IPS-18a (cell line): ENCODE measurements at regions not wholly inside any gene's neighbourhood (a gene's known extent, or its start where the extent isn't known, plus 50 kb on each side); places are given as distances from the start of the nearest gene placed in this dataset.
"Not testable (repeated sequence)": the region's sequence is repeated elsewhere in the genome, so short reads cannot be mapped to it uniquely, and the experiment has no call there.

Experiments
- H3K27ac ChIP-seq: one replicate; pipeline ENCODE4 v1.5.1; 2013; ENCODE audit warnings: low read length
- H3K27me3 ChIP-seq: one replicate; pipeline ENCODE4 v1.6.1; 2013; ENCODE audit warnings: mild to moderate bottlenecking, low read length; ENCODE audit not compliant: control insufficient read depth, insufficient read depth
- H3K36me3 ChIP-seq: one replicate; pipeline ENCODE4 v1.6.1; 2013; ENCODE audit warnings: low read depth, low read length; ENCODE audit not compliant: control insufficient read depth
- H3K4me1 ChIP-seq: one replicate; pipeline ENCODE4 v1.6.1; 2013; ENCODE audit warnings: low read depth, low read length; ENCODE audit not compliant: control insufficient read depth
- H3K4me3 ChIP-seq: one replicate; pipeline ENCODE4 v1.5.1; 2013; ENCODE audit warnings: low read length
- H3K9ac ChIP-seq: one replicate; pipeline ENCODE4 v1.6.1; 2013; ENCODE audit warnings: mild to moderate bottlenecking, low read length, moderate library complexity
- H3K9me3 ChIP-seq: one replicate; pipeline ENCODE4 v1.6.1; 2013; ENCODE audit warnings: low read depth, low read length; ENCODE audit not compliant: control insufficient read depth

DNA sequence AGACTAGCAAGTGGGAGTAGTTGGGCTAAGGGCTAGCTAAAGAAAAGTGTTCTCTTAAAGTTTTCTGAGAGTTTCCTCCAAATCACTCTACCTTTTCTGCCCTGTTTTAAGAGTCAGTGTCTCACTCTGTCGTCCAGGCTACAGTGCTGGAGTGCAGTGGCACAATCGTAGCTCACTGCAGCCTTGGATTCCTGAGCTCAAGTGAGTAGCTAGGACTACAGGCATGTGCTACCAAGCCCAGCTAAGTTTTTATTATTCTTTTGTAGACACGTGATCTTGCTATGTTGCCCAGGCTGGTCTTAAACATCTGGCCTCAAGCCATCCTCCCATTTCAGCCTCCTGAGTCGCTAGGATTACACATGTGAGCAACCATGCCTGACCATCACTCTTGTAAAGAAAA is 378.9 kb downstream of the CAAP1 start:
- Histone ChIP-seq H3K27ac (no peak overlapping the region), H3K27me3 (no peaks in the 10 kb centered on the region), H3K9me3 (no peaks in the 10 kb centered on the region), H3K9ac (no peak overlapping the region), H3K4me1 (no peaks in the 10 kb centered on the region), H3K36me3 (no peaks in the 10 kb centered on the region), H3K4me3 (no peak overlapping the region)

- Histone ChIP-seq H3K4me3 (no peak overlapping the region), H3K4me1 (no peaks in the 10 kb centered on the region), H3K9me3 (no peaks in the 10 kb centered on the region), H3K27ac (no peak overlapping the region), H3K36me3 (no peaks in the 10 kb centered on the region), H3K9ac (no peak overlapping the region), H3K27me3 (no peaks in the 10 kb centered on the region)
These were observed 382.5 kb downstream of the CAAP1 start for GRCh38 chr9:26510137-26510536.

DNA sequence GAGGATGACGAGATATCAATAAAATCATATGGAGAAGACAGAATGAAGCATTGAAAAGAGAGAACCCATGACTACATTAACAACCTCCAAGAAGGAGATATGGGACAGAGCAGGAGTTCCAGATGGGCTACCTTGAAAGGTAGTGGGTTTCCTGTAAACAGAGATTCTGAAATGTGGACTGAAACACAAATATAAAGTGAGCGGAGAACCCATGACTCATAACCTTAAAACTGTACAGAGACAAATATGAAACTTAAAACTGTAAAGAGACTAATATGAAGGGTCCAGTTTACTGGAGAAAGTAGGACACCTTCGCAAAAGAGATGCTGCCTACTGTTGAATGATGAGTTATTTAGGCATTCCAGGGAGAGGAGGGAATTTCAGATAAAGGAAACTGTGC is 383.7 kb downstream of the CAAP1 start:
- Histone ChIP-seq H3K4me1 (no peaks in the 10 kb centered on the region), H3K9me3 (no peaks in the 10 kb centered on the region), H3K4me3 (no peak overlapping the region), H3K9ac (no peak overlapping the region), H3K27ac (no peak overlapping the region), H3K36me3 (no peaks in the 10 kb centered on the region), H3K27me3 (no peaks in the 10 kb centered on the region)

DNA sequence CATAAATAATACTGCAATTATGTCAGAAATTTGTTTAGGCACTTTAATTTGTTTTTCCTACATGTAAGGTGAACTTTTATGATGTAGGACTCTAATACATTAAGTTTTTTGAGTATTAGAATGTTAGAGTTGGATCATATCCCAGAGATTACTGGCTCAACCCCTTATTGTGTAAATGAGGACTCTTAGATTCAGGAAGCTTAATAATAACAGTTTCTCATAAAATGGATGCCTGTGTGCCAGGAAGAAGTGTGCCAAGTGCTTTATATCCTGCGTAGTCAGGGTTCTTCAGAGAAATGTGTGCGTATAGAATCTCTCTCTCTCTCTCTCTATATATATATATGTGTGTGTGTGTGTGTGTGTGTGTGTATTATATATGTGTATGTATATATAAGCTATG is 388.5 kb downstream of the CAAP1 start:
- Histone ChIP-seq H3K9me3 (no peaks in the 10 kb centered on the region), H3K36me3 (no peaks in the 10 kb centered on the region), H3K27ac (no peak overlapping the region), H3K27me3 (no peaks in the 10 kb centered on the region), H3K4me1 (no peaks in the 10 kb centered on the region), H3K4me3 (no peak overlapping the region), H3K9ac (no peak overlapping the region)

- no peaks in the 10 kb centered on the region for H3K27me3 ChIP-seq
- H3K27ac ChIP-seq: no peak overlapping the region
- H3K4me3 ChIP-seq: no peak overlapping the region
- no peak overlapping the region for H3K9ac ChIP-seq
- H3K36me3 ChIP-seq: no peaks in the 10 kb centered on the region
- H3K4me1 ChIP-seq: no peaks in the 10 kb centered on the region
- no peaks in the 10 kb centered on the region for H3K9me3 ChIP-seq
These were observed 390.3 kb downstream of the CAAP1 start for GRCh38 chr9:26502311-26502710.

DNA sequence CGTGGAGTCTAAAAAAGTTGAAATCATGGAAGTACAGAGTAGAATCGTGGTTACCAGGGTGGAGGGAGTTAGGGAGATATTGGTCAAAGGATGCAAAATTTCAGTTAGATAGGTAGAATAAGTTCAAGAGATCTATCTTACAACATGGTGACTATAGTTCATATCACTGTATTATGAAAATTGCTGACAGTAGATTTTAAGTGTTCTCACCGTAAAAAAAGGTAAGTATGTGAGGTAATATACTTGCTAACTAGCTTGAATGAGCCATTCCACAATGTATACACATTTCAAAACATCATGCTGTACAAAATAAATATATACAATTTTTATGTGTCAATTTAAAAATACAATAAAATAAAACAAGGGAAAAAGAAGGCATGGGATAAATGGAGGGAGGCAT is 392.1 kb downstream of the CAAP1 start:
- Histone ChIP-seq H3K27ac (no peak overlapping the region), H3K4me3 (no peak overlapping the region), H3K9ac (no peak overlapping the region), H3K36me3 (no peaks in the 10 kb centered on the region), H3K27me3 (no peaks in the 10 kb centered on the region), H3K4me1 (no peaks in the 10 kb centered on the region), H3K9me3 (no peaks in the 10 kb centered on the region)

DNA sequence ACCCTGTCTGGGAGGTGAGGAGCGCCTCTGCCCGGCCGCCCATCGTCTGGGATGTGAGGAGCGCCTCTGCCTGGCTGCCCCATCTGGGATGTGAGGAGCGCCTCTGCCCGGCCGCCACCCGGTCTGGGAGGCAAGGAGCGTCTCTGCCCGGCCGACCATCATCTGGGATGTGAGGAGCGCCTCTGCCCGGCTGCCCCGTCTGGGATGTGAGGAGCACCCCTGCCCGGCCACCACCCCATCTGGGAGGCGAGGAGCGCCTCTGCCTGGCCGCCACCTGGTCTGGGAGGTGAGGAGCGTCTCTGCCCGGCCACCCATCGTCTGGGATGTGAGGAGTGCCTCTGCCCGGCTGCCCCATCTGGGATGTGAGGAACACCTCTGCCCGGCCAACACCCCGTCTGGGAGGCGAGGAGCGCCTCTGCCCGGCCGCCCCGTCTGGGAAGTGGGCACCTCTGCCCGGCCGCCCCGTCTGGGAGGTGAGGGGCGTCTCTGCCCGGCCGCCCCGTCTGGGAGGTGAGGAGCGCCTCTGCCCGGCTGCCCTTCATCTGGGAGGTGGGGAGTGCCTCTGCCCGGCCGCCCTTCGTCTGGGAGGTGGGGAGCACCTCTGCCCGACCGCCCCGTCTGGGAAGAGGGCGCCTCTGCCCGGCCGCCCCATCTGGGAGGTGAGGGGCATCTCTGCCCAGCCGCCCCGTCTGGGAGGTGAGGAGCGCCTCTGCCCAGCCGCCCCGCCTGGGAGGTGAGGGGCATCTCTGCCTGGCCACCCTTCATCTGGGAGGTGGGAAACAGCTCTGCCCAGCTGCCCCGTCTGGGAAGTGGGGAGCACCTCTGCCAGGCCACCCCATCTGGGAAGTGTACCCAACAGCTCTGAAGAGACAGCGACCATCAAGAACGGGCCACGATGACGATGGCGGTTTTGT is 399.7 kb downstream of the CAAP1 start:
- H3K27ac ChIP-seq, H3K4me3 ChIP-seq, H3K27me3 ChIP-seq, H3K4me1 ChIP-seq, H3K36me3 ChIP-seq, H3K9ac ChIP-seq, H3K9me3 ChIP-seq: not testable (repeated sequence)

- H3K4me3 ChIP-seq, H3K27me3 ChIP-seq, H3K27ac ChIP-seq, H3K9me3 ChIP-seq, H3K4me1 ChIP-seq, H3K36me3 ChIP-seq, H3K9ac ChIP-seq: not testable (repeated sequence)
These were observed 400.5 kb downstream of the CAAP1 start for GRCh38 chr9:26491922-26492607.

- Histone ChIP-seq H3K27me3 (no peaks in the 10 kb centered on the region), H3K27ac (no peak overlapping the region), H3K4me3 (no peak overlapping the region), H3K4me1 (no peaks in the 10 kb centered on the region), H3K9ac (no peak overlapping the region), H3K9me3 (no peaks in the 10 kb centered on the region), H3K36me3 (no peaks in the 10 kb centered on the region)
These were observed 408.6 kb downstream of the CAAP1 start for GRCh38 chr9:26483991-26484390.

- Histone ChIP-seq H3K9ac (no peak overlapping the region), H3K9me3 (no peaks in the 10 kb centered on the region), H3K36me3 (no peaks in the 10 kb centered on the region), H3K27me3 (no peaks in the 10 kb centered on the region), H3K4me3 (no peak overlapping the region), H3K4me1 (no peaks in the 10 kb centered on the region), H3K27ac (no peak overlapping the region)
These were observed 414.6 kb downstream of the CAAP1 start for GRCh38 chr9:26477963-26478362.

DNA sequence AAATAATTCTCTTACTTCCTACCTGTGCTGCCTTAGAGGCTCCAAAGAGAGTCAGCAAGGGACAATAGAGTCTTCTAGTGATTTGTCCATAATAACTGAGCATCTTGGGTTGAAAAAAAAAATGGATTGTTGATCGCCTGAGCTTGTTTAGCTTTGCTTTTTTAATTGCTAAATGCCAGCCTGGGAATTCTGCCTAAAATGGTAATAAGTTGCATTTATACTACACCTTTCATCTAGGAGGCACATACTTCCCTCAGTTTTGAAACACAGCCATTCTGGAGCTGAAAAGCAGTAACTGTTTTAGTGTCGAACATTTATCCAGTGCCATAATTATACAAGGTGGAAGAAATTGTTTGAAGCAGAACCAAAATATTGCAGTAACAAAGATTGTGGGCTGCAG is 421.3 kb downstream of the CAAP1 start:
- Histone ChIP-seq H3K27me3 (no peaks in the 10 kb centered on the region), H3K36me3 (no peaks in the 10 kb centered on the region), H3K9ac (no peak overlapping the region), H3K4me1 (no peaks in the 10 kb centered on the region), H3K27ac (no peak overlapping the region), H3K4me3 (no peak overlapping the region), H3K9me3 (no peaks in the 10 kb centered on the region)

DNA sequence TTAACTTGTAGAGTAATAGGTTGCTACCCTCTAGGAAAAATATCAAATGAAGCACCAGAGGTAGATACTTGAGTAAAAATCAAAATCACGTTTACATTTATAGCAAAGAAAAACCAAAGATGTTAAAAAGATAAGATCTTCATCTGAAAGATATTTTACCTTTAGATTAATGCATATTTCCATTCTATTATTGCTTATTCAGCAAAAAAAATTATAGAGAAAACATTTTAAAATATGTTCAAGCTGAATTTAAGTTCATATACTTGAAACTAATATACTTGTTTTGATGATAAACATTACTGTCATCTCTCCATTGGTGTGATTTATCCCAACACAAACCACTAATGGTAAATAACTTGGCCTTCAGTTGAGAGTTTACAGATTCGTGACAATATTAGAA is 422.3 kb downstream of the CAAP1 start:
- Histone ChIP-seq H3K36me3 (no peaks in the 10 kb centered on the region), H3K4me3 (no peak overlapping the region), H3K9me3 (no peaks in the 10 kb centered on the region), H3K27me3 (no peaks in the 10 kb centered on the region), H3K4me1 (no peaks in the 10 kb centered on the region), H3K9ac (no peak overlapping the region), H3K27ac (no peak overlapping the region)
